ENCODE measurements at regions not wholly inside any gene's neighbourhood (a gene's known extent, or its start where the extent isn't known, plus 50 kb on each side); places are given as distances from the start of the nearest gene placed in this dataset.

DNA sequence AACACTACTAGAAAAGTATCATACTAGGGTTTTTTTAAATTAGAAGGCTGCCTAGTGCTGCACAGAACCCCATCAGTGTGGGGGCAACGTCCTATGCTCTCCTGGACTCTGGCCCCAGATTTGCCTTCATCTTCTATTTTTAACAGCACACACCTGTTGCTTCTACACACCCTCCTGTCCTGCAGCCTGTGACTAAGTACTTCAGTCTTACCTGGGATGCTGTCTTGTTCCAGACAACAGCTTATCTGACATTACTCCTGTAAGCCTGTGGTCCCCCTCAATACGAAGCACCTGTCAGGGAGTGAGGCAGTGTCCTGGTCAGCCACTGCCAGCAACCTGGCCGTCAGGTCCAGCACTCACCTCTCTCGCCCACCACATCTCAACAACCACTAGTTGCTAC is 247.6 kb upstream of the PSMD7 start:
- Mint-ChIP-seq H3K27me3 (ENCODE audit: unreplicated experiment) (peaks cover 5% of the 10 kb centered on the region), H3K27ac (ENCODE audit: unreplicated experiment) (no peak overlapping the region), H3K36me3 (ENCODE audit: low read depth, unreplicated experiment) (no peaks in the 10 kb centered on the region), H3K4me1 (ENCODE audit: unreplicated experiment) (no peaks in the 10 kb centered on the region), H3K9me3 (ENCODE audit: unreplicated experiment) (no peaks in the 10 kb centered on the region), H3K4me3 (ENCODE audit: unreplicated experiment) (no peak overlapping the region)
- TF ChIP-seq, protein P1, sequence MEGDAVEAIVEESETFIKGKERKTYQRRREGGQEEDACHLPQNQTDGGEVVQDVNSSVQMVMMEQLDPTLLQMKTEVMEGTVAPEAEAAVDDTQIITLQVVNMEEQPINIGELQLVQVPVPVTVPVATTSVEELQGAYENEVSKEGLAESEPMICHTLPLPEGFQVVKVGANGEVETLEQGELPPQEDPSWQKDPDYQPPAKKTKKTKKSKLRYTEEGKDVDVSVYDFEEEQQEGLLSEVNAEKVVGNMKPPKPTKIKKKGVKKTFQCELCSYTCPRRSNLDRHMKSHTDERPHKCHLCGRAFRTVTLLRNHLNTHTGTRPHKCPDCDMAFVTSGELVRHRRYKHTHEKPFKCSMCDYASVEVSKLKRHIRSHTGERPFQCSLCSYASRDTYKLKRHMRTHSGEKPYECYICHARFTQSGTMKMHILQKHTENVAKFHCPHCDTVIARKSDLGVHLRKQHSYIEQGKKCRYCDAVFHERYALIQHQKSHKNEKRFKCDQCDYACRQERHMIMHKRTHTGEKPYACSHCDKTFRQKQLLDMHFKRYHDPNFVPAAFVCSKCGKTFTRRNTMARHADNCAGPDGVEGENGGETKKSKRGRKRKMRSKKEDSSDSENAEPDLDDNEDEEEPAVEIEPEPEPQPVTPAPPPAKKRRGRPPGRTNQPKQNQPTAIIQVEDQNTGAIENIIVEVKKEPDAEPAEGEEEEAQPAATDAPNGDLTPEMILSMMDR (IDR thresholded peaks at IDR 0.05; ENCODE audit: unreplicated experiment) = no peak
- no peak for DNase-seq (ENCODE audit: low spot score)

DNA sequence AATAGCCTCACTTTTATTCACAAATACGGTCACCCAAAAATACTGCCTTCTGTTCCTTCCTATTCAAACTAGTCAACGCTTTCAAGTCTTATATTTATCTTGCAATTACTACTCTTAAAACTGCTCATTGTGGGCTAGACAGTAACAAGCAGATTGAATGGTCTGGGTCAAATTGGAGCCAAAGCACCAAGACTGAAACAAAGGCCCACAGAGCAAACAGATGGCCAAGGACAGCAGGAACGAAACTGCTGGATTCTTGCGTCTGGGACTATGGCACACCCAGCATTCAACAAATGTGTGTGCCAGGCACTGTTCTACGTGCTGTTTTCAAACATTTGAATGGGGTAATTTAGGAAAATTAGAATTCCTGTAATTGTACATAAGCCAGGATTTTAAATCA is 250.1 kb upstream of the PSMD7 start:
- Mint-ChIP-seq H3K4me1 (ENCODE audit: unreplicated experiment) (no peaks in the 10 kb centered on the region), H3K36me3 (ENCODE audit: low read depth, unreplicated experiment) (no peaks in the 10 kb centered on the region), H3K27ac (ENCODE audit: unreplicated experiment) (no peak overlapping the region), H3K27me3 (ENCODE audit: unreplicated experiment) (peaks cover 5% of the 10 kb centered on the region), H3K9me3 (ENCODE audit: unreplicated experiment) (no peaks in the 10 kb centered on the region), H3K4me3 (ENCODE audit: unreplicated experiment) (no peak overlapping the region)
- TF ChIP-seq, protein P1 (IDR thresholded peaks at IDR 0.05; ENCODE audit: unreplicated experiment) = no peak
- DNase-seq (ENCODE audit: low spot score) = no peak

- Mint-ChIP-seq H3K36me3 (ENCODE audit: low read depth, unreplicated experiment) (no peaks in the 10 kb centered on the region), H3K4me3 (ENCODE audit: unreplicated experiment) (no peak overlapping the region), H3K27ac (ENCODE audit: unreplicated experiment) (no peak overlapping the region), H3K27me3 (ENCODE audit: unreplicated experiment) (peaks cover 5% of the 10 kb centered on the region), H3K9me3 (ENCODE audit: unreplicated experiment) (no peaks in the 10 kb centered on the region), H3K4me1 (ENCODE audit: unreplicated experiment) (no peaks in the 10 kb centered on the region)
- TF ChIP-seq, protein P1 (IDR thresholded peaks at IDR 0.05; ENCODE audit: unreplicated experiment) = no peak
- no peak for DNase-seq (ENCODE audit: low spot score)
These were observed 251.1 kb upstream of the PSMD7 start for GRCh38 chr16:74045513-74045912.

DNA sequence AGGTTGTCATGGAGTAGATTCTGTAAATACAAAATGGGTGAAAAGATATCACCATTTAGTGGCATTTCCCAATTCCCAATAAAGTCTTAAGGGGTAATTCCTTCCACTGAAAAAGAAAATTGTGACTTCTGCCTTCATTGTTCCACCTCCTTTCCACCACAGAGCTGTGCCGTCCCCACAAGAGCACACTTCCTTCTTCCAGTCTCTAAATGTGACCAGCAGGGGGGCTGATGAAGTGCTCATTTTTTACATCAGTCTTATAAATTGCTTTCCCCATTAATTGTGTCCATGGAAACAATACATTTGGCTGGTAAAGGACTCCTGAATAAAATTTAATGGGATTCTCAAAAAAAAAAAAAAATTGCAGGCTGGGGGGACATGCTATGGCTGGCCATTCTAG is 260.8 kb upstream of the PSMD7 start:
- peaks cover 1% of the 10 kb centered on the region for H3K27me3 Mint-ChIP-seq (ENCODE audit: unreplicated experiment)
- H3K9me3 Mint-ChIP-seq (ENCODE audit: unreplicated experiment) = no peaks in the 10 kb centered on the region
- TF ChIP-seq, protein P1 (IDR thresholded peaks at IDR 0.05; ENCODE audit: unreplicated experiment) = peak; percentile 38
- no peaks in the 10 kb centered on the region for H3K36me3 Mint-ChIP-seq (ENCODE audit: low read depth, unreplicated experiment)
- H3K4me3 Mint-ChIP-seq (ENCODE audit: unreplicated experiment) = no peak overlapping the region
- DNase-seq (ENCODE audit: low spot score) = peak; percentile 33
- H3K27ac Mint-ChIP-seq (ENCODE audit: unreplicated experiment) = no peak overlapping the region
- H3K4me1 Mint-ChIP-seq (ENCODE audit: unreplicated experiment) = no peaks in the 10 kb centered on the region

DNA sequence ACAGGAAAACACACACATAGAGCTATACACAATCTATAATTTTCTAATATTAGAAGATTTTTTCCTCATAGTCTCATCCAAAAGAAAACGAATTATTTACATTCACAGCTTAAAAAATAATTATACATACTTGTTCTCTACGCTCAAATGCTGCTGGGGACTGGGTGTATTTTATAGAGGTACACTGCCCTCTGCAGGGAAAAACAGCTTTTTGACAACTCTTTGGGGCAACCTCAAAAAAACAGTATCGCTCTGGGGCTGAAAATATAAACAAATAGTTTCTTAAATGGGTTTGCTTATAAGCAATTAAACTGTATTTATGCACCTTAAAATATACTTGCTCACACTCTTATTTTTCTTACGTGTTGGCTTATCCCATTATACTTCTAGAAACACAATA is 261.8 kb upstream of the PSMD7 start:
- Mint-ChIP-seq H3K36me3 (ENCODE audit: low read depth, unreplicated experiment) (no peaks in the 10 kb centered on the region), H3K4me3 (ENCODE audit: unreplicated experiment) (no peak overlapping the region), H3K27me3 (ENCODE audit: unreplicated experiment) (peaks cover 1% of the 10 kb centered on the region), H3K9me3 (ENCODE audit: unreplicated experiment) (no peaks in the 10 kb centered on the region), H3K4me1 (ENCODE audit: unreplicated experiment) (no peaks in the 10 kb centered on the region), H3K27ac (ENCODE audit: unreplicated experiment) (no peak overlapping the region)
- peak; percentile 26 for DNase-seq (ENCODE audit: low spot score)
- TF ChIP-seq, protein P1 (IDR thresholded peaks at IDR 0.05; ENCODE audit: unreplicated experiment) = peak; percentile 24
